ENCODE measurements at regions not wholly inside any gene's neighbourhood (a gene's known extent, or its start where the extent isn't known, plus 50 kb on each side); places are given as distances from the start of the nearest gene placed in this dataset.
"Not testable (repeated sequence)": the region's sequence is repeated elsewhere in the genome, so short reads cannot be mapped to it uniquely, and the experiment has no call there.

- DNase-seq: no peak
These were observed 1300.0 kb upstream of the FAM98A start for GRCh38 chr2:34899079-34899478.

- no peak for DNase-seq
These were observed 1293.7 kb upstream of the FAM98A start for GRCh38 chr2:34892766-34893165.

- no peak for DNase-seq
These were observed 1293.2 kb upstream of the FAM98A start for GRCh38 chr2:34892256-34892655.

GRCh38 chr2:34875091-34875745, 1276.1 kb upstream of the FAM98A start:
- DNase-seq: no peak

GRCh38 chr2:34853646-34854045, 1254.5 kb upstream of the FAM98A start:
- no peak for DNase-seq

GRCh38 chr2:34851804-34852203, 1252.7 kb upstream of the FAM98A start:
- no peak for DNase-seq

- DNase-seq: no peak
These were observed 1250.7 kb upstream of the FAM98A start for GRCh38 chr2:34849827-34850226.

- DNase-seq: no peak
These were observed 1249.6 kb upstream of the FAM98A start for GRCh38 chr2:34848691-34849090.

- DNase-seq: no peak
These were observed 1249.0 kb upstream of the FAM98A start for GRCh38 chr2:34848132-34848531.

- DNase-seq: no peak
These were observed 1245.5 kb upstream of the FAM98A start for GRCh38 chr2:34844629-34845028.

GRCh38 chr2:34838408-34838807, 1239.3 kb upstream of the FAM98A start:
- no peak for DNase-seq

GRCh38 chr2:34836361-34836760, 1237.3 kb upstream of the FAM98A start:
- no peak for DNase-seq

- DNase-seq: no peak
These were observed 1232.0 kb upstream of the FAM98A start for GRCh38 chr2:34831096-34831495.

GRCh38 chr2:34828481-34828880, 1229.4 kb upstream of the FAM98A start:
- no peak for DNase-seq

- no peak for DNase-seq
These were observed 1228.3 kb upstream of the FAM98A start for GRCh38 chr2:34827398-34827797.

GRCh38 chr2:34825686-34826085, 1226.6 kb upstream of the FAM98A start:
- no peak for DNase-seq

- DNase-seq: no peak
These were observed 1223.5 kb upstream of the FAM98A start for GRCh38 chr2:34822616-34823015.

- DNase-seq: no peak
These were observed 1216.1 kb upstream of the FAM98A start for GRCh38 chr2:34815052-34815741.

GRCh38 chr2:34810456-34810855, 1211.4 kb upstream of the FAM98A start:
- DNase-seq: no peak

GRCh38 chr2:34808426-34808825, 1209.3 kb upstream of the FAM98A start:
- DNase-seq: no peak

- no peak for DNase-seq
These were observed 1207.8 kb upstream of the FAM98A start for GRCh38 chr2:34806891-34807290.

GRCh38 chr2:34806396-34806795, 1207.3 kb upstream of the FAM98A start:
- no peak for DNase-seq

GRCh38 chr2:34799556-34799955, 1200.5 kb upstream of the FAM98A start:
- no peak for DNase-seq

GRCh38 chr2:34795586-34795985, 1196.5 kb upstream of the FAM98A start:
- DNase-seq: not testable (repeated sequence)

- DNase-seq: no peak
These were observed 1190.1 kb upstream of the FAM98A start for GRCh38 chr2:34789169-34789568.

All from NK-92 treated with Interleukin-12 subunit alpha and Interleukin-12 subunit beta, amount 100 ng/mL, for 24 hours (cell line).